Left hindlimb (tissue), 1 donor: ENCODE measurements at regions not wholly inside any gene's neighbourhood (a gene's known extent, or its start where the extent isn't known, plus 50 kb on each side); places are given as distances from the start of the nearest gene placed in this dataset.

Experiments
- DNase-seq: peaks from one replicate; pipeline ENCODE4 v3.0.0-alpha.2; 2018

- DNase-seq, result no peak
Measured at GRCh38 chr1:5404412-5405203, 587.6 kb downstream of the NPHP4 start.

GRCh38 chr1:5403935-5404334 lies 588.3 kb downstream of the NPHP4 start:
- no peak for DNase-seq

GRCh38 chr1:5402618-5403017 lies 589.6 kb downstream of the NPHP4 start:
- DNase-seq, result no peak

GRCh38 chr1:5399771-5400170 lies 592.5 kb downstream of the NPHP4 start:
- no peak for DNase-seq

GRCh38 chr1:5396593-5396992 lies 595.6 kb downstream of the NPHP4 start:
- DNase-seq, result no peak

- no peak for DNase-seq
Measured at GRCh38 chr1:5394111-5394510, 598.1 kb downstream of the NPHP4 start.

GRCh38 chr1:5393603-5394002 lies 598.6 kb downstream of the NPHP4 start:
- DNase-seq, result no peak

GRCh38 chr1:5393146-5393545 lies 599.1 kb downstream of the NPHP4 start:
- no peak for DNase-seq

- no peak for DNase-seq
Measured at GRCh38 chr1:5391725-5392124, 600.5 kb downstream of the NPHP4 start.

- no peak for DNase-seq
Measured at GRCh38 chr1:5390504-5390903, 601.7 kb downstream of the NPHP4 start.

- DNase-seq, result no peak
Measured at GRCh38 chr1:5389101-5389885, 602.9 kb downstream of the NPHP4 start.

GRCh38 chr1:5388622-5389021 lies 603.6 kb downstream of the NPHP4 start:
- DNase-seq, result no peak

- no peak for DNase-seq
Measured at GRCh38 chr1:5386371-5386770, 605.9 kb downstream of the NPHP4 start.

GRCh38 chr1:5385956-5386355 lies 606.3 kb downstream of the NPHP4 start:
- no peak for DNase-seq

- DNase-seq, result no peak
Measured at GRCh38 chr1:5385096-5385799, 607.0 kb downstream of the NPHP4 start.

GRCh38 chr1:5381491-5381890 lies 610.7 kb downstream of the NPHP4 start:
- DNase-seq, result no peak

GRCh38 chr1:5379176-5379759 lies 613.0 kb downstream of the NPHP4 start:
- no peak for DNase-seq

- no peak for DNase-seq
Measured at GRCh38 chr1:5376538-5377247, 615.5 kb downstream of the NPHP4 start.

GRCh38 chr1:5375481-5375880 lies 616.7 kb downstream of the NPHP4 start:
- DNase-seq, result no peak

GRCh38 chr1:5374192-5374591 lies 618.0 kb downstream of the NPHP4 start:
- DNase-seq, result no peak

- DNase-seq, result no peak
Measured at GRCh38 chr1:5373281-5373680, 618.9 kb downstream of the NPHP4 start.

- DNase-seq, result no peak
Measured at GRCh38 chr1:5371270-5371669, 621.0 kb downstream of the NPHP4 start.

GRCh38 chr1:5370311-5370710 lies 621.9 kb downstream of the NPHP4 start:
- no peak for DNase-seq
